GM18511 (cell line): ENCODE measurements at regions not wholly inside any gene's neighbourhood (a gene's known extent, or its start where the extent isn't known, plus 50 kb on each side); places are given as distances from the start of the nearest gene placed in this dataset.

Experiments used
- ATAC-seq: cut with Tn5 transposase; IDR thresholded peaks from one replicate; pipeline ENCODE4 v1.9.1; 2021; ENCODE audit warnings: mild to moderate bottlenecking, moderate library complexity; ENCODE audit not compliant: unreplicated experiment

DNA sequence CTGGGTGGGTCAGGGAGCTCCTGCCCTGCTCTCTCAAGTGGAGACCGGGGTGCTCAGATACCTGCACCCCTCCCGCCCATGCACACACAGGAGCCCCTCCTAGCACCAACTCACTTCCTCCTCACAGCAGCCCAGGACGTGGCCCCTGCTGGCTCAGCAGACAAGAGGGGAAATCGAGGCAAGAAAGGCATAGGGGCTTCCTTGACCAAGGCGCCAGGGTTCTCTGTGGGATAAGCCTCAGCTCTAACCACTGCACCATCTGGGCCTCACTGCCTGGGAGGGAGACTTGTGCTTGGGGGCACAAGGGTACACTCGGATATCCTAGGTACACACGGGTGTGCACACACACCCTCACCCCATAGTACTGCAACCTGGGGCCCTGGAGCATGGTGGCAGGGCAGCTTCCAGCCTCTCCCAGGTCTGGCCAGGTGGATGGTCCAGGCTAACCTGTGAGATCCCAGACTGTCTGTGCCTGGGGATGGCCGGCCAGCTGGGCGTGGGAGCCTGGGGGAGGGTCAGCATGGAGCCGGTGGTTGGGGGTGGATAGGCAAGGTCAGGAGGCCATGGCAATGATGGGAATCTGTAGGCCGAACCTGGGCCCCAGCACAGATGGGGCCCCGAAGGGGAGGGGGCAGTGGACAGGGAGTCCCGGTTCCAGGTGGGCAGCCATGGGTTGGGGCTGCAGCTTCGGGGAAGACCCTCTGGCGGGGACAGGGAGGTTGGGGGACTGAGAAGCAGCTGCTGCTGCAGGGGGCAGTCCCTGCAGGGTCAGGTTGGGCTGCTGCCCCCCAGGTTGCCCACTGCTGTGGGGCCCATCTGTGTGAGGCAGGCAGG lies 312.4 kb downstream of the TMEM121 start:
- no peak for ATAC-seq

DNA sequence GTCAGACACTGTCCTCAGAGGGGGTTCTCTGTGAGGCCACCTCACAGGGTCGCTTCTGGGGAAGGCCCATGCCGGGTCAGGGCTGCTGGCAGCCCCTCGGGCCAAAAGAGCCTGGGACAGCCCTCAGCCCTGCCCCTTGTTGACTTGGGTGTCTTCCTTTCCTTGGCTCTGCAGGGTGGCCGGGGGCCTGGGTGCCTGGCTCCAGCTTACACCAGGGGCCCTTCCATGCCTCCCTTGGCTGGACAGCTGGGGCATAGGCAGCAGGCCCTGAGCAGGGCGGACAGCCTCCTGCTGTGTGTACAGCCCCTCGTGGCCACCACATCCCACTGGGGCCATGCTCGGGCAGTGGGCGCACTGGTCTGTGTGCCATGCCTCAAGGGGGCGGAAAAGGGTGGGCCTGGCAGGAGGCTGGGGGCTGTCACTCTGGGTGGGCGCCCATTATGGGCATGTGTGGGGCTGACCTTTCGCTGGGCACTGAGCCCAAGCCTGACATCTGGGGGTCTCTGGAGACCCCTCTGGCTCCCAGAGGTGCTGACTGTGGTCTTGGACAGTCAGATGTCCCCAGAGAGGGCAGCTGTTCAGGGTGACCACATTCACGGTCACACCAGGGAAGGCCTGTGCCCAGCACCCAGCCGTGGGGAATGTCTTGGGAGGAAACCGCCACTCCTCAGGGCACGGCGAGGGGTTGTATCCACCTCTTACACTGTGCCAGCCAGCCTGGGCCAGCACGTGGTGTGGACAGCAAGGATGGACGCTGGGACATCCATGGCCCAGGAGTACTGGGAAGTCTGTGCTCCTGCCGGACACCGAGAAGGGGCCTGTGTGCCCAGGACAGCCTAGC lies 313.3 kb downstream of the TMEM121 start:
- ATAC-seq = no peak

GRCh38 chr14:105840266-105841021 lies 314.1 kb downstream of the TMEM121 start:
- ATAC-seq = no peak

DNA sequence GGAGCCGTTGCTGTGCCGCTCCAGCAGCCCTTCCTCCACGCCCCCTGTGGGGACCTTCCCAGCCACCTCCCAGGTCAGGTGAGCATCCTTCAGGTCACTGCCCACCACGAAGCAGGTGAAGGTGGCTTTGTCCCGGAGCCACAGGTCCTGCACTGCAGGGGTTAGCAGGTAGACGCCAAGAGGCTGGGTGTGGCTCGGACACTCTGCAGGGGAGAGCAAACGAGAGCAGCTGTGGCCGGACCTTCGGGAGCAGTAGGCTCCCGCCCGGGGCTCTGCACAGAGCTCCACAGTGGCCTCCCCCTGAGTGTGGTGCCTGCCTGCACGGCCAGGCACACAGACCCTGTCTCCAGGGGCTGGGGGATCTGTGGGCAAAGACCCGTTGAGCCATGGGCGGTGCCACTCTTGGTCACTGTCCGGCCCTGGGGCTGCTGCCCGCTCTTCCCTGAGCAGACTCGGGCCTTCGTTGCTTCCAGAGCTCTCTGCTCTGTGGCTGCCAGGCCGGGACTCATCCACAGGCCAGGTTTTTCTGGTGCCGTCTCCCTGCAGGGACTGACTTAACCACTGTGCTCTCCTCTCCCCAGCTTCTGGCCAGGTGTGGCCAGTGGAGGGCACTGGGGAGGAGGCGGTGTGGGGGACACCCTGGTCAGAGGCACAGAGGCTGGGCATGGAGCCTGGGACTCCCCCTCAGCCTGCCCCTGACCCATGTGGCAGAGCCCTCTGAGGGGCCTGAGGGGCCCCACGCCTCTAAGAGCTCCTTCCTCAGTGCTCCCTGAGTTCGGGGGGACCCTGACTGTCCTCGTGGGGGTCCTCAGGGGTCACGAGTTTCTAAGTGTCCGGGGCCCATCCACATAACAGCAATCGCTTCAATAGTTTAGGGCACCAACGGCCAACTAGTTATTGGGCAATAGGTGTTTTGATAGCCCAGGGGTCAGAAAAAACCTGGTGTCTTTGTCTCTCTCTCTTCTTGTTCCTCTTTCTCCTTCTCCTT lies 314.9 kb downstream of the TMEM121 start:
- no peak for ATAC-seq

DNA sequence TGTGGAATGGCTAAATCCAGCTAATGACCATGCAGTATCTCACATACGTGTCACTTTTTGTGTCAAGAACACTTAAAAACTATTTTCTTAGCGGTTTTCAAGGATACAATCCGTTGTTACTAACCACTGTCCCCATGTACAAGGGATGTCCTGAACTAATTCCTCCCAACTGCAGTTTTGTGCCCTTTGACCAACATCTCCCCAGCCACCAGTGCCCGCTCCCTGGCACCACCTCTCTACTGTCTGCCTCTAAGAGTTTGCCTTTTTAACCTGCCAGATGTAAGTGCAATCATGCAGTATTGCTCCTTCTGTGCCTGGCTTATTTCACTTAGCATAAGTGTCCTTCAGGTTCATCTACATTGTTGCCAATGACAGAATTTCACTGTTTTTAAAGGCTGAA lies 315.7 kb downstream of the TMEM121 start:
- ATAC-seq = no peak

GRCh38 chr14:105843444-105844046 lies 317.2 kb downstream of the TMEM121 start:
- no peak for ATAC-seq

GRCh38 chr14:105844047-105844630 lies 317.8 kb downstream of the TMEM121 start:
- ATAC-seq = no peak

DNA sequence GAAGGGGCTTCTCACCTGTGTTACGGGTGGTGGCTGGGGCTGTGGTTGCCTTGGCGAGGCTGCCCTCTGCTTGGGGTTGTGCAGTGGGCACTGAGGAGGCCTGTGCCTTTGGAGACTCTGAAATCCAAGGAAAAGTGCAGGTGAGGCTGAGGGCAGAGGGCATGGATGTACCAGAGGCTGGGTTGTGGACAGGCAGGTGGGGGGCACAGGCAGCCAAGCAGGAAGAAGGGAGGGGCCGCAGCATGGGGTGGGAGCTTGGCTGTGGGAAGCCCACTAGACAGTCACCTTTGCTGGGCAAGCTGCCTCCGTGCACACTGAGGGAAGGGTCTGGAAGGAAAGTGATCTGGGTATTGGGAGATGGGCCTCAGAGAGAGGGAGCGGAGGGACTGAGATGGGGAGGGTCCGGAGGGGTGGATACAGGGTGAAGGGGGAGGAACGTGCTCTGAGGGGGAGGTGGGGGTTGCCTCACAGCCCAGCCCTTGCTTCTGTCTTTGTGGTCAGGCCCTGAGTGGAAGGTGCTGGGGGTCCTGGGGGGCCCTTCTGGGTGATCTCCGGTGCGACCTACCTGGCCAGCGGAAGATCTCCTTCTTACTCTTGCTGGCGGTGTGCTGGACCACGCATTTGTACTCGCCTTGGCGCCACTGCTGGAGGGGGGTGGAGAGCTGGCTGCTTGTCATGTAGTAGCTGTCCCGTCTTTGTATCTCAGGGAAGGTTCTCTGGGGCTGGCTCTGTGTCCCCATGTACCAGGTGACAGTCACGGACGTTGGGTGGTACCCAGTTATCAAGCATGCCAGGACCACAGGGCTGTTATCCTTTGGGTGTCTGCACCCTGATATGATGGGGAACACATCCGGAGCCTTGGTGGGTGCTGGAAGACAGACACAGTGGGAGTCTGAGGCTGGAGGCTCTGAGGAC lies 318.7 kb downstream of the TMEM121 start:
- no peak for ATAC-seq

DNA sequence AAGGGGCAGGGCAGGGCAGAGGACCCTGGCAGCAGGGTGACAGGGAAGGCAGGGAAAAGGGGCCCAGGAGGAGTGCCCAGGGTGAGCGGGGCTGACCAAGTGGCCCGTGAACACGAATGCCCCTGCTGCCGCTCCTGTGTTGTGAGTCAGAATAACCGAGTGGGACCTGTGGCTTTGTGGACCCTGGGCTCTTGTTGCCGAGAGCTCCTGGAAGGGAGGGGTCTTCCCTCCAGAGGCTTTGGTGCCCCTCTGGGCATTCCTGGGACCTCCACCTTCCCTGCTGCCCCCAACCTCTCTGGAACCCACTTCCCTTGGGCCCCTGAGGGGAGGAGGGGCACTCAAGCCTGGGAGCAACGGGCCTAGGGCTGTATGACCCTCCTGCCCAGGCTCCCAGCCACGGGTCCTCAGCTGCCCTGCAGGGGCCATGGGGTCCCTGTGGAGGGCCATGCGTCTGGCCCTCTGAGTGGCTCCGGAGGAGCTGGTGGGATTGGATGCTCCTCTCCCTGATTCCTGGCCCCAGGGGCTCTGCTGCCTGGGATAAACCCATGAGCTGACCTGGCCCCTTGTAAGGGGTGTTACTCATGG lies 319.4 kb downstream of the TMEM121 start:
- no peak for ATAC-seq

- ATAC-seq = no peak
These were observed 319.9 kb downstream of the TMEM121 start for GRCh38 chr14:105846312-105846711.

DNA sequence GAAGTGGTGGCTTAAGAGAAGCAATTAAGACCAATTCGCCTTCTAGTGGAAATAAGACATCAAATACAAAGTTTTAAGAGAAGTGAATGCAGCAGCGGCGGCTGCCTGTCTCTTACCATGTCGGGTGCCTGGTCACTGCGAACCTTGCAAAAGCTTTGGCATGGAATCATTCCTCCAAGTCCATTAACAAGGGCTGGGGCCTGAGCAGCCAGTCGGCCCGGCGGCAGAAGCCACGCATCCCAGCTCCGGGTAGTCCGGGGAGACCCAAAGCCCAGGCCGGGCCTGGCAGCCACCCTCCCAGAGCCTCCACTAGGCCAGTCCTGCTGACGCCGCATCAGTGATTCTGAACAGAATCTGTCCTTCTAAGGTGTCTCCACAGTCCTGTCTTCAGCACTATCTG lies 321.0 kb downstream of the TMEM121 start:
- ATAC-seq = no peak

GRCh38 chr14:105848570-105848969 lies 322.2 kb downstream of the TMEM121 start:
- ATAC-seq = no peak

DNA sequence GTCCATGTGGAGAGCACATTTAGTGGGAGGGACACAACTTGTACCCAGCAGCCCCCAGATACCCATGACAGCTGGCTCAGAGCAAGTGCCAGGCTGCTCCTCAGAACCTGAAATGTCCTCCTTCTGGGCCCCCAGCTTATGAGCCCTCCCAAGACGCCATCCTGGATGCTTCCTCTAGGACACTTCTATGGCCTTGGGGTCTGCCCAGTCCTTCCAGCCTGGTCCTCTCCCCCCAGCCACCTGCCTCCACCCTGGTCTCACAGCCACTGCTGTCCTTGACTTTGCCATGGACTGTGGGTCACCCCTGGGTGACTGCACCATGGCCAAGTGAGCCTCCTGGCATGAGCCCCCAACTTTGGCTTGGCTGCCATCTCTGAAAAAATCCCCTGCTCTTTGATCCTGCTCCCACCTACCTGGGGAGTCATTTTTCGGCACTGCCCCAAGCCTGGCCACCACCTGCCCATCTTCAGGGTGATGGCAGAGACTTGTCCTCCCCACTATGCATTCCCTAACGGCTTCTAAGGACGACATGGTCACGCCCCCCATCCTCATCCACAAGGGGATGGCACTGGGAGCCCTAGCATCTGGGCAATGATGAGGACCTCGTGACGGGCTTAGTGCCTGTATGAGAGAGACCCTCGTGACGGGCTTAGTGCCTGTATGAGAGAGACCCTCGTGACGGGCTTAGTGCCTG lies 323.7 kb downstream of the TMEM121 start:
- ATAC-seq = no peak

GRCh38 chr14:105850853-105851581 lies 324.6 kb downstream of the TMEM121 start:
- no peak for ATAC-seq

GRCh38 chr14:105851716-105852377 lies 325.5 kb downstream of the TMEM121 start:
- no peak for ATAC-seq
